ENCODE measurements at regions not wholly inside any gene's neighbourhood (a gene's known extent, or its start where the extent isn't known, plus 50 kb on each side); places are given as distances from the start of the nearest gene placed in this dataset.
"Not testable (repeated sequence)": the region's sequence is repeated elsewhere in the genome, so short reads cannot be mapped to it uniquely, and the experiment has no call there.

DNA sequence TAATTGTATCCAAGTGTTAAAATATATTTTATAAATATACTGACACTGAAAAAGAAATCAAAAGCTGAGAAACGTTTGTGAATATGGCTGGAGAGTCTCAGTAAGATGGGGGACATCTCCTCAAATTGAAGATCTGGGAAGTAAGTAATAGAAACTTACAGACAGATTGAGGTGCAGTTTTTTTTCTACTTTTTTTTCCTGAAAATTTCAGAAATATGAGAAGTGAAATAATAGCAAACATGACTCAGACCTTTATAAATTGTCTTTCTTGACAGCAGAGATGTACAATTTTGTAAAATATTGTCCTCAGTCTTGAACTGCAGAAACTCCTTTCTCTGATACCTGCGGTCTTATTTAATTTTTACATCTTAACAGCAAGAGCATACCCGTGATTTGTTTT lies 347.1 kb downstream of the UTRN start:
- DNase-seq (ENCODE audit: low spot score): no peak

GRCh38 chr6:144633886-144634285 lies 348.8 kb downstream of the UTRN start:
- POLR2A ChIA-PET (ENCODE audit: low non-redundant PET): no interaction called here
- TF ChIP-seq, protein P1, sequence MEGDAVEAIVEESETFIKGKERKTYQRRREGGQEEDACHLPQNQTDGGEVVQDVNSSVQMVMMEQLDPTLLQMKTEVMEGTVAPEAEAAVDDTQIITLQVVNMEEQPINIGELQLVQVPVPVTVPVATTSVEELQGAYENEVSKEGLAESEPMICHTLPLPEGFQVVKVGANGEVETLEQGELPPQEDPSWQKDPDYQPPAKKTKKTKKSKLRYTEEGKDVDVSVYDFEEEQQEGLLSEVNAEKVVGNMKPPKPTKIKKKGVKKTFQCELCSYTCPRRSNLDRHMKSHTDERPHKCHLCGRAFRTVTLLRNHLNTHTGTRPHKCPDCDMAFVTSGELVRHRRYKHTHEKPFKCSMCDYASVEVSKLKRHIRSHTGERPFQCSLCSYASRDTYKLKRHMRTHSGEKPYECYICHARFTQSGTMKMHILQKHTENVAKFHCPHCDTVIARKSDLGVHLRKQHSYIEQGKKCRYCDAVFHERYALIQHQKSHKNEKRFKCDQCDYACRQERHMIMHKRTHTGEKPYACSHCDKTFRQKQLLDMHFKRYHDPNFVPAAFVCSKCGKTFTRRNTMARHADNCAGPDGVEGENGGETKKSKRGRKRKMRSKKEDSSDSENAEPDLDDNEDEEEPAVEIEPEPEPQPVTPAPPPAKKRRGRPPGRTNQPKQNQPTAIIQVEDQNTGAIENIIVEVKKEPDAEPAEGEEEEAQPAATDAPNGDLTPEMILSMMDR (conservative IDR thresholded peaks at IDR 0.05; ENCODE audit: low read depth): no peak
- no peak for DNase-seq (ENCODE audit: low spot score)
- CTCF ChIA-PET: no interaction called here
- H3K27ac ChIP-seq: no peak overlapping the region

More for the DNA sequence above, 347.1 kb downstream of the UTRN start:
- CTCF ChIA-PET: no interaction called here
- POLR2A ChIA-PET (ENCODE audit: low non-redundant PET): no interaction called here
- H3K27ac ChIP-seq: no peak overlapping the region
- TF ChIP-seq, protein P1 (conservative IDR thresholded peaks at IDR 0.05; ENCODE audit: low read depth): no peak

DNA sequence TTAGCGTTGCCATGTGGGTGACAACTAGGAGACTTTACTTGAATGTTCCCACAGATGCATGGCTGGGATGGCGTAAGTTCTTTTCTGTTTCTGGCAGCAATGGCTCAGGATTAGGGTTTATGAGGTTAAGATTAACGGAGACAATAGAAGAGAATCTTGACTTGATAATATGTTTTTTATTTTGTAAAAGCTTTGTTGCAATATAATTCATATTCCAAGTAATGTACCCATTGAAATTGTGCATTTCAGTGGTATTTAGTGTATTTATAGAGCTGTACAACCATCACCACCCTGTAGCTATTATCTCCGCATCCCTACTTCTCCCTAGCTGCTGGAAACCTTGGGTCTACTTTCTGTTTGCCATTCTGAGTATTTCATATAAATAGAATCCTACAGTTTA lies 349.2 kb downstream of the UTRN start:
- no peak for DNase-seq (ENCODE audit: low spot score)
- POLR2A ChIA-PET (ENCODE audit: low non-redundant PET): no interaction called here
- TF ChIP-seq, protein P1 (conservative IDR thresholded peaks at IDR 0.05; ENCODE audit: low read depth): no peak
- no peak overlapping the region for H3K27ac ChIP-seq
- CTCF ChIA-PET: no interaction called here

DNA sequence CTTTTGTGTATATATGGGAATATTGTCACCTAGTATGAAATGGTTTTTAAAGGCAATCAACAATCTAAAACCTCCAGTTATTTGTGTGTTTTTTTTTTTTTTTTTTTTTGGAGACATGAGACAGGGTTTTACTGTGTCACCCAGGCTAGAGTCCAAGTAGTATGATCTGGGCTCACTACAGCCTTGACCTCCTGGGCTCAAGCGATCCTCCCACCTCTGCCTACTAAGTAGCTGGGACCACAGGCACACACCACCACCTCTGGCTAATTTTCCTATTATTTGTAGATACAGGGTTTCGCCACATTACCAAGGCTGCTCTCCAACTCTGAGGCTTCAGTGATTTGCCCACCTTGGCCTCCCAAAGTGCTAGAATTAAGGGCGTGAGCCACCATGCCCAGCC lies 349.9 kb downstream of the UTRN start:
- CTCF ChIA-PET: no interaction called here
- no peak overlapping the region for H3K27ac ChIP-seq
- TF ChIP-seq, protein P1 (conservative IDR thresholded peaks at IDR 0.05; ENCODE audit: low read depth): no peak
- DNase-seq (ENCODE audit: low spot score): no peak
- POLR2A ChIA-PET (ENCODE audit: low non-redundant PET): no interaction called here

DNA sequence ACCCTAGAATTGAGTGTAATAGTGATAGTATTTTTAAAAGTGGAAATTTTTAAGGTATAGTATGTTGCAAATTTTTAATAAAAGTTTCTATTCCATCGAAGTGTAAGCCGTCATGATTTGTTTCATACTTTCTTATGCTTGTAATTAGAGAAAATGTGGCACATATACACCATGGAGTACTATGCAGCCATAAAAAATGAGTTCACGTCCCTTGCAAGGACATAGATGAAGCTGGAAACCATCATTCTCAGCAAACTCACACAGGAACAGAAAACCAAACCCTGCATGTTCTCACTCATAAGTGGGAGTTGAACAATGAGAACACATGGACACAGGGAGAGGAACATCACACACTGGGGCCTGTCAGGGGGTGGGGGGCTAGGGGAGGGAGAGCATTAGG lies 350.9 kb downstream of the UTRN start:
- DNase-seq (ENCODE audit: low spot score); H3K27ac ChIP-seq; POLR2A ChIA-PET (ENCODE audit: low non-redundant PET): not testable (repeated sequence)
- CTCF ChIA-PET: interaction anchor here (0.6 kb wide), 1 partner anchor 317 kb away, joined by 5 read pairs; no protein-coding TSS in a partner anchor

GRCh38 chr6:144637541-144637940 lies 352.4 kb downstream of the UTRN start:
- CTCF ChIA-PET: no interaction called here
- POLR2A ChIA-PET (ENCODE audit: low non-redundant PET): no interaction called here
- no peak for DNase-seq (ENCODE audit: low spot score)
- no peak overlapping the region for H3K27ac ChIP-seq
- TF ChIP-seq, protein P1 (conservative IDR thresholded peaks at IDR 0.05; ENCODE audit: low read depth): no peak

- no peak for DNase-seq (ENCODE audit: low spot score)
- no peak overlapping the region for H3K27ac ChIP-seq
- TF ChIP-seq, protein P1 (conservative IDR thresholded peaks at IDR 0.05; ENCODE audit: low read depth): no peak
- POLR2A ChIA-PET (ENCODE audit: low non-redundant PET): no interaction called here
- CTCF ChIA-PET: interaction anchor here (0.7 kb wide), 1 partner anchor 1915 kb away, joined by 3 read pairs; no protein-coding TSS in a partner anchor
These were observed 354.5 kb downstream of the UTRN start for GRCh38 chr6:144639654-144640053.

Data from RWPE1 (cell line).